WTC11 (cell line): ENCODE measurements at regions not wholly inside any gene's neighbourhood (a gene's known extent, or its start where the extent isn't known, plus 50 kb on each side); places are given as distances from the start of the nearest gene placed in this dataset.

Experiments used
- CTCF ChIP-seq: fragments of 200-600 bp; IDR thresholded peaks from 2 replicates; pipeline ENCODE4 v1.8.0; 2022; ENCODE audit warnings: antibody characterized with exemption
- ETV6 ChIP-seq: sonication (generic); formaldehyde crosslinking; IDR thresholded peaks from 2 replicates; pipeline ENCODE4 v1.8.1; 2022; ENCODE audit warnings: mild to moderate bottlenecking, missing genetic modification reagents
- SMAD3 ChIP-seq: sonication (generic); formaldehyde crosslinking; IDR thresholded peaks from 2 replicates; pipeline ENCODE4 v1.8.0; 2022; ENCODE audit warnings: missing genetic modification reagents, mild to moderate bottlenecking, borderline replicate concordance

DNA sequence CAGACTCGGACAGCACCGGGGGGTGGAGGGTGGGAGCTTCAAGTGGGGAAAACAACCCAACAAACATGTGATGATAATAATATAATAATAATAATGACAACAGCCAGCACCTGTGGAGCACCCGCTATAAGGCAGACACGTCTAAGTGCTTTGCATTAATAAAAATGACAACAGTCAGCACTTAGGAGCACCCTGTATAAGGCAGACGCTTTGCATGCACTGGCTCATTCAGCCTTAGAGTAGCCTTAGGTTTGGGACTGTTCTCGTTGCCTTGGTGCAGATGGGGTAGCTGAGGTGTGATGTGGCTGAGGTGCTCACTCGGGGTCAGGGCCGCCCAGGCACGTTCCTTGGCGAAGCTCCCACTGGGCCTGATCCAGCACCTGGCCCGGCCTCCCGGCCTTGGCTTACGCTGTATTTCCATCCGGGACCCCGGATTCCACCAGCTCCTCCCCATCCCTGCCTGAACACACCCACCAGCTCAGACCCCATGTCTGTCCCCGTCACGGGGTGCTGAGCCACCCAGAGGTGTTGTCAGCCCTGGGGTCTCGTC lies 144.0 kb upstream of the CIBAR2 start:
- TF ChIP-seq CTCF (no peak), SMAD3 (no peak), ETV6 (CRISPR knock-in tag) (no peak)
